GM18858 (cell line): ENCODE measurements at regions not wholly inside any gene's neighbourhood (a gene's known extent, or its start where the extent isn't known, plus 50 kb on each side); places are given as distances from the start of the nearest gene placed in this dataset.

Experiments used
- ATAC-seq: cut with Tn5 transposase; IDR thresholded peaks from one replicate; pipeline ENCODE4 v1.9.1; 2021; ENCODE audit not compliant: unreplicated experiment

DNA sequence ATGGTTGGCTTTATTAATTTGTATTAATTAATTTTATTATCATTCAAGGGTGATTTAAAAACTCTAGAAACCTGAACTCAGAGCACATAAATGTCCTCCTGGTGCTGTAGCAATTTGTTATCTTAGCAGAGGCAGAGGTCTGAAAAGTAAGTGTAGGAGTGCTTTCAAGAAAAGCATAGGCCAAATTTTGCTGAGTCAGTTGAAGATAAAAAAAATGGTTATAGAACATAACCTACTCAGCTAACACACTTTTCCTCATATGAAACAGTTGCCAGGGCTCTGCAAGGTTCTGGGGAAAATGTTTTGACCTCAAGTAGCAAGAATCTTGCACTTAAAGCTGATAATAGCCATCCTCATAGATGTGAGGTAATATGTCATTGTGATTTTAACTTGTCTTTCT, 53.5 kb upstream of the CHODL start:
- no peak for ATAC-seq

GRCh38 chr21:18178509-18178908, 66.1 kb upstream of the CHODL start:
- ATAC-seq = no peak

- no peak for ATAC-seq
Measured at GRCh38 chr21:18174370-18174769, 70.3 kb upstream of the CHODL start.

DNA sequence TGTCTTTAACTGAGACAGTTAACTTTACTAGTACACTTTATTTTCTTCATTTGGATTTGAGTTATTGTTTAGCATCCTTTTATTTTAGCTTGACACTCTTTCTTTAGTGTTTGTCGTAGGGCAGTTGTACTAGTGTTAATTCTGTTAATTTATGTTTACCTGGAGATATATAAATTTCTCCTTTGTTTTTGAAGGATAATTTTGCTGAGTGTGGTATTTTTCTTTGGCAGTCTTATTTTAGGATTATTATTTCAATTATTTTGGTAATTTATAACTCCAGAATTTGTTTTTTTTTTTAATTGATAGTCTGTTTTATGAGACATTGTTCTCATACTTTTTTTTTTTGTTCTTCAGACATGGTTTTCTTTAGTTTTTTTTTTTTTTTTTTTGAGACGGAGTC, 73.8 kb upstream of the CHODL start:
- ATAC-seq = no peak

GRCh38 chr21:18170221-18170620, 74.4 kb upstream of the CHODL start:
- no peak for ATAC-seq

DNA sequence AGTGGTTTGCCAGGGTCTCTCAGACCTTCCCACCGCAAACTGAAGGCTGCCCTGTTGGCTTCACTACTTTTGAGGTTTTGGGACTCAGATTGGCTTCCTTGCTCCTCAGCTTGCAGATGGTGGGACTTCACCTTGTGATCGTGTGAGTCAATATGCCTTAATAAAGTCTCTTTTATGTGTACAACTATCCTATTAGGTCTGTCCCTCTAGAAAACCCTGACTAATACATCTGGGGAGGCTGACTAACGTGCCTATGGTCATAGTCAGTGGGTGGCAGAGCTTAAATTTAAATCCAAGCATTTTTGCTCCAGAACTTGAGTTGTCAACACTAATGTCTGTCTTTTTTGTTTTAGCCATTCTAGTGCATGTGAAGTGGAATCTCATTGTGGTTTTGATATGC, 76.5 kb upstream of the CHODL start:
- no peak for ATAC-seq

DNA sequence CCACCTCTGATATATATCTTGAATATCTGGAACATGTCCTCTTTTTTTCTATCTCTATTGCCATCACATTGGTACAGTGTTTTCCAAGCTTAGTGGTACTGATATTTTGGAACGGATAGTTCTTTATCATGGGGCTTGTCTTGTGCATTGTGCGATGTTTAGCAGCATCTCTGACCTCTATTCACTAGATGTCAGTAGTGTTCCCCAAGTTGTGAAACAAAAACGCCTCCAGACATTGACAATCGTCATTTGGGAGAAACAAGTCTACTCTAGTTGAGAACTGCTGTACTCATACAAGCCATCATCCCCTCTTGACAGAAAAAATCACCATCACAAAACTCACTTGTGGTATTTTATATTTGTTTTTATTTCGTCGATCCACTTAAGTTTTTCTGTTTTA, 79.7 kb upstream of the CHODL start:
- no peak for ATAC-seq

DNA sequence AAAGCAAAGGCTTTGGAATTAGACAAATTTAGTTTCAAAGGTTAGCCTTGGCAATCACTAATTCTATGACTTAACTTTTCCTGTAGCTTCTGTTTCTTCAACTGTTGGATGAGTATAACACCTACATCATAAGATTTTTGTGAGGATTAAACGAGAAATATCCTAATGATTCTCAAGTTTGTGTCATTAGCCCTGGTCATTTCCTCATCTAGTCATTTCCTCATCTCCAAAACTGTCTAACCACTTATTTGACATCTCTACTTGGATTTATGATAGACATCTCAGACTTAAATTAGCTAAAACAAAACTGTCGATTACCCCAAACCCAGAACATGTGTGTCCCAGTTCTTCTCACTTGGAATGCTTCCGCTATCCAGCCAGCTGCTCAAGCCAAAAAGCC, 80.2 kb upstream of the CHODL start:
- no peak for ATAC-seq

- no peak for ATAC-seq
Measured at GRCh38 chr21:18163956-18164355, 80.7 kb upstream of the CHODL start.

DNA sequence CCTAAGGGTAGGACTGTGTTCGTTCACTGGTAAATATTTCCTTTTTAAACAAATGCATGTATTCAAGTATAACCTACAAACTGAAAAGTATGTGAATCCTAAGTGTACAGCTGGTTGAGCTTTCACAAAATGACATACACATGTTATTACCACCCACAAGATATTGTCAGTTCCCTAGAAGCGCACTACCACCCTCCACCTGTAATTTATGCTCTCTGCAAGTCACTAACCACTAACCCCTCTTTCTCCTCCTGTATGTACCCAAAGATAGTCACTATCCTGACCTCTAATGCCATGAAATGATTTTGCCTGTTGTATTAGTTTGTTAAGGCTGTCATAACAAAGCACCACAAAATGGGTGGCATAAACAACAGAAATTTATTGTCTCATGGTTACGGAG, 82.8 kb upstream of the CHODL start:
- ATAC-seq = no peak

- ATAC-seq = no peak
Measured at GRCh38 chr21:18157406-18157805, 87.2 kb upstream of the CHODL start.

DNA sequence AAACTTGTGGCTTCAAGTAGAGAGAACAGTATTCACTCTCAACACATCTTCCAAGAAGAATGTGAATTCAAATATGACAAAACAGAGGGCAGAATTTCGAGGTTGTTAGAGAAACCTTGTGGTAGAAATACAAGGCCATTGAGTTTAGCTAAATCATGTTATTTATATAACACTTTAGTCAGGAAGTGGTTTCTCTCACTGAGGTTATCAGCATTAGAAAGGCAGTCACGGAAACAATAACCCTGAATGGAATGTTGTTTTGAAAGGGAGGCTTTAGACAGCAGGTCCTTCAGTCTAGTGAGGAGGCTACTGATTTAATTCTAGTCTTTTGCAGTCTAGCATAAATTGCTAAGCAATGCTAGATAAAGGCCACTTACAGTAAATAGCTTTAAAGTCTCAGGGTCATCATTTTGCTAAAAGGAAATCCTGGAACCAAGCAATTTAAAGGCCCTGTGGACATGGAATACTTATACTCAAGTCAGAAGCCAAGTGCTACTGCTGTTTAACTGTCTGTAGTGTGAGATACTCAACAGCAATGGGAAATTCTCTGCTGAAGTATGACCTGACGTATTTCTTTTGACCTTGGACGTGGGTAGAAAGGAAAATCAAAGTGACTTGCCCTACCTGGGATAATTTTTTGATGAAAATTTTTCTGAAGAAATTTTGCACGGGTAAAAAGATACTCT, 89.0 kb upstream of the CHODL start:
- ATAC-seq = peak; percentile 57

- no peak for ATAC-seq
Measured at GRCh38 chr21:18153063-18153462, 91.6 kb upstream of the CHODL start.

- ATAC-seq = no peak
Measured at GRCh38 chr21:18152371-18152770, 92.3 kb upstream of the CHODL start.

DNA sequence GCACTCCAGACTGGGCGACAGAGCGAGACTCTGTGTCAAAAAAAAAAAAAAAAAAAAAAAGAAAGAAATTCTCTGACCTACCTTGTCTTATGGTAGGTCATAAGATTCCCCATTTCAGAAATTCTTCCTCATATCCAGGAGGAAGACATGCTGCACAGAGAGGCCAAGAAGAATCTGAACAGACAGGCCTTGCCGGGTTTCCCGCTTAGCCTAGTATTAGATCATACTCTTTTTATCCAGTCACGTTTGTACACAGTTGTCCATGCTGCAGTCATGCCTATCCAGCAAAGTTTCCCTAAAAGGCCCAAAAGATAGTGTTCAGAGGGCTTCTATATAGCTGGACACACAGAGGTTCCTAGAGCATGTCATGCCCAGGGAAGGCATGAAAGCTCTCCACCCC, 93.6 kb upstream of the CHODL start:
- no peak for ATAC-seq

DNA sequence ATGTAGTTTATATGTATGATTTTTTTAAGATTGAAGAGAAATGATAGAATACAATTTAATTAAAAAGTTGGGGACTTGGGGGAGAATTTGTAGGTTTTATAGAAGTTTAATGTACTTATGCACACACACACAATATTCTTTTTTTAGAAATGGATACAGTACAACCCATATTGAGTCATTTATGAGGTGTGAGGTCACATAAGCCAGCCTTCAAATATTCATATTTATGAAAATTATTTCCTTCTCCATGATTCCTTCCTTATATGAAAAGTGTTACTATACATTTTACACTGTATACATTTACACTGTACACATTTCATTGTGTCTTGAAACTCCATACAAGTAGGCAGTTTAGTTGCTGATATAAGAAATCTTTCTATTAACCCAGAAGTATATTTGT, 96.2 kb upstream of the CHODL start:
- ATAC-seq = no peak

GRCh38 chr21:18147678-18148077, 97.0 kb upstream of the CHODL start:
- no peak for ATAC-seq

DNA sequence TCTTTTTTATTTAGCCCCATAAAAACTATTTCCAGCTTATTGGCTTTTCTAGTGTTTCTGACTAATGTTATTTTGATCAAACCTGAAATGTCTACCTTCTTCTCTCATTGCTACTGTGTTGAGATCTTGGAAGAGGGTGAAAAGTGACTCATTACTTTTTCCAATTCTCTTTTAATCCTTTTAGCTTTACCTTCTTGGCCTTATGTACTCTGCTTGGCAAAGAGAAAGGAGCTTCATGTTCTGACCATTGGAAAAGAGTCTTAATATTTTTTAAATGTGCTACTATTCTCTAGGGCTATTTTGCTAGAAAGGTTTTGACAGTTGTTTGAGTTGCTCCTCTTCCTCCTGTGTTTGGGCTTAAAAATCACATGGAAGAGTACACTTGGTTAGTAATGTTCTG, 97.8 kb upstream of the CHODL start:
- ATAC-seq = no peak

DNA sequence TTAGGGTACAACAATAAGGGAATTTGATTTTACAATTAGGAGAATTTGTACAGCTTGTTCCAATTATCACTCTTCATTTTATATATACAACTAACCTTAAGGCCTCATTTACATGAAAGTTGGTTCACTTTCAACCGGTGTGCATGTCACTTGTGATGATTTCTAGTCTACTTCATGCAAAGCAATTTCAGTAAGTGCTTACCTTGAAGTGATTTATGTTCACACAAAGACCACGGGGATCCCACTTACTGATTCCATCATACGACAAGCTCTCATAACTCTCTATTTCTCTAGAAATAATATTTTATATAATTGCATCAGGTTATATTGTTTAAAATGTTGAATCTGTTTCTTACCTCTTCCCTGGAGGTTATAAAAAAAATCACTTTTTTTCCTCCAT, 100.3 kb upstream of the CHODL start:
- ATAC-seq = no peak

DNA sequence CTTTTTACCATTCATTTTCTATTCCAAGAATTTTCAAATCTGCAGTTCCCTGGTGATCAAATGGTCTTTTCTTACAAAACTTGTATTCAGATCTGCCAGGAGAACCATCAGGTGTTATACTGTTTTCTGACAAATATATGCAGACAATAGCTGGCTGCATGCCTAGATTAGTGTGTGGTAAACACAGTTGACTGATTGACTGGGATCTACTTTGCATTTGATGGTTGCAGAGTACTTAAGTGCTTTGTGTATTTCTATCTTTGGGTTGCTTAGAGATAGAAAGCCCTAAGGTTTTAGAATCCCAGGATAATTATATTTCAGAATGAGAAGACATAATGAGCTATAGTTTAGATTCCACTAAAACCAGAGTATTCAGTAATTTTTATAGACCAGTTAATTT, 102.0 kb upstream of the CHODL start:
- no peak for ATAC-seq

- ATAC-seq = no peak
Measured at GRCh38 chr21:18138507-18138906, 106.1 kb upstream of the CHODL start.

DNA sequence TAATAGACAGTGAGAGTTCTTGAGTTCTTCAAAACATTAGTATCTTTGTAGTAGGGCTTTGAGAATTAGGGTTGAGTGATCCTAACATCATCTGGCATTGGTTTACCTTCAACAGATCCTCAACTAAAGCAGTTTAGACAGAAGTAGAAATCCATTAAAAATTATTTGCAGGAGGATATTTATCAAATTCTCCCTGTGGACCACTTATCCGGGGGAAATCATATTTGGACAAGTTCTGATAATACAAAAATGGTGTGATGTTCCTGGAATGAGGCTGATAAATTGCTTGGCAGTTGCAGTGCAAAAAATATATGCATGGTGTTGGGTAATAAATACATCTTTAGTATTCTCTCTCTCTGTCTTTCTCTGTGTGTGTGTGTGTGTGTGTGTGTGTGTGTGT, 115.1 kb upstream of the CHODL start:
- ATAC-seq = no peak

DNA sequence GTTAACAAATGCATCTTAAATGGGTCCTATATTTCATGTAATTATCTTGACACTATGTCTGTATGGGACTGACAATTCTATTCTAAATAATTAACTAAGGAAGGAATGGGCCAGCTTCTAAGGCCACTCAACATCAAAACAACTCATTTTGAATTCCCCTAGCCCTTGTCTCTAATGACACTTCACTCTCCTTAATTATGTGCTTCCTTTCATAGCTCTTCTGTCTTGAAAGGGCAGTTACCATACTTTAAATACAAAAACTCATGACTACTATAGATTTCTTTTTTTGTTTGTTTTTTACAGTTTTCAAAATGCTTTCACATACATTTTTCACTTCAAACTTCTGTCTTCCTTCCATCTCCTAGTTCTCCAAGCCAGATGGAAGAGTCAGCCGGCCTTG, 126.1 kb upstream of the CHODL start:
- no peak for ATAC-seq

GRCh38 chr21:18117176-18117575, 127.5 kb upstream of the CHODL start:
- no peak for ATAC-seq
